Skeletal muscle cell (primary cell): ENCODE measurements at regions not wholly inside any gene's neighbourhood (a gene's known extent, or its start where the extent isn't known, plus 50 kb on each side); places are given as distances from the start of the nearest gene placed in this dataset.

Source experiments
- DNase-seq: peaks from one replicate; pipeline ENCODE4 v3.0.0-alpha.2; 2010; ENCODE audit warnings: low read depth
- H3K4me3 ChIP-seq: 2 replicates; pipeline ENCODE4 v1.5.1; 2011; ENCODE audit warnings: low read depth, mild to moderate bottlenecking, control low read depth, low read length, moderate library complexity

DNA sequence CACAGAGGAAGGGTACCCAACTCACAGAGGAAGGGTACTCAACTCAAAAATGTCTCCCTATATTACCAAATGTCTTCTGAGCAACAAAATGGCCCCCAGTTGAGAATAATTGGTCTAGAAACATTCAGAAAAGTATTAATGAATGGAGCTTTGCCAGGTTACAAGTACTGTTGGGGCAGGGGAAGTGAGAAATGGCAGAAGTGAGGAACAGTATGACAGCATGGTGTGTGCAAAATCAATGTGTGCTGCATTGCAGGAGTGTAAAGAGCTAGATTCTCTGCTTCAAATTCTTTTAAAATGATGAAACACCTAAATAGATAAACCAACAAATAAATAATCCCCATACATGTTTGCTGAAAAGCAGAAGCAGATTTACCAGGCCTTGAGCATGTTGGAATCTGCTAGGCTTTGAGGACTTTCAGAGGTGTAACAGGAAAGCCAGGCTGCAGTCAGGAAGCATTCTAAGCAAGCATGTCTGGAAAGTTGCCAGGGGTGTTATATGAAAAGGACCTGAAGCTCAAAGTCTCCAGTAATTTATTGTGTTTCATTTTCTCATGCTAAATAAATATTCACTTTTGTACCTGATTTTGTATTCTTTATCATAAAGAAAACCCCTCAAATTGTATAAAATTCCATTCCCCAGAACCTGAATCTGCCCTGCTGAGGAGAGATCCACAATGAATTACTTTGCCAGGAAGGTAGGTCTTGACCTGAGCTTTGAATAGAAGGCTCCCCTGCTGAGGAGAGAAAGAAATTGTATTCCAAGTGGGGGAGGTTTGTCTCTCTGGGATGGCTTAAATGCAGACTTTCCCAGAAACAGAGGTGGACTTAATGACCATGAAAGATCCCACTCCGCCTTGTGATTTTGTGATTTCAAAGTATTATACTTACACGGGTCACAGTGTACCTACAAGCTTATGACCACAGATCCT, 265.0 kb upstream of the MARCKS start:
- no peak overlapping the region for H3K4me3 ChIP-seq
- no peak for DNase-seq

- H3K4me3 ChIP-seq, result no peak overlapping the region
- no peak for DNase-seq
These were observed 262.4 kb upstream of the MARCKS start for GRCh38 chr6:113594726-113595125.

DNA sequence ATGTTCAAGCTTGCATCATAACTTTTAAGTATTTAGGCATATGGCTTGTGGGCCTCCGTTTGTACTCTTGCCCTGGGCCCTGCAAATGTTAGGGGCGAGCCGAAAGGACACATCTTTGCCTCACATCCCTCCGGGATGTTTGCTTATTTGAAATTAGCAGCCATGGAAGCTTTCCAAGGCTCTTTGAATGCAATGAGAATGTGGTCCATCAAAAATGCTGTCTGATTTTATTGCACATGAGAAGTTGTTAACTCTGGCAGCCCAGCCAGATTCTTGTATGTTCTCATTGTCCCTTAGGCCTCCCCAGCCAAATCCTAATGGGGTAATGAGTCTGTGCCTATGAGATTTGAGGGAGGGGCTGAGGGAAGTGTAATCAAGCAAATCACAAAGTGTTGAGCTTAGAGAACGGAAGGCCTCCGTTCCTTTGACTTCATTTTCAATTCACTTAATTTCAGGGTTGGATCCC, 261.2 kb upstream of the MARCKS start:
- peak; percentile 95 for DNase-seq
- no peak overlapping the region for H3K4me3 ChIP-seq

DNA sequence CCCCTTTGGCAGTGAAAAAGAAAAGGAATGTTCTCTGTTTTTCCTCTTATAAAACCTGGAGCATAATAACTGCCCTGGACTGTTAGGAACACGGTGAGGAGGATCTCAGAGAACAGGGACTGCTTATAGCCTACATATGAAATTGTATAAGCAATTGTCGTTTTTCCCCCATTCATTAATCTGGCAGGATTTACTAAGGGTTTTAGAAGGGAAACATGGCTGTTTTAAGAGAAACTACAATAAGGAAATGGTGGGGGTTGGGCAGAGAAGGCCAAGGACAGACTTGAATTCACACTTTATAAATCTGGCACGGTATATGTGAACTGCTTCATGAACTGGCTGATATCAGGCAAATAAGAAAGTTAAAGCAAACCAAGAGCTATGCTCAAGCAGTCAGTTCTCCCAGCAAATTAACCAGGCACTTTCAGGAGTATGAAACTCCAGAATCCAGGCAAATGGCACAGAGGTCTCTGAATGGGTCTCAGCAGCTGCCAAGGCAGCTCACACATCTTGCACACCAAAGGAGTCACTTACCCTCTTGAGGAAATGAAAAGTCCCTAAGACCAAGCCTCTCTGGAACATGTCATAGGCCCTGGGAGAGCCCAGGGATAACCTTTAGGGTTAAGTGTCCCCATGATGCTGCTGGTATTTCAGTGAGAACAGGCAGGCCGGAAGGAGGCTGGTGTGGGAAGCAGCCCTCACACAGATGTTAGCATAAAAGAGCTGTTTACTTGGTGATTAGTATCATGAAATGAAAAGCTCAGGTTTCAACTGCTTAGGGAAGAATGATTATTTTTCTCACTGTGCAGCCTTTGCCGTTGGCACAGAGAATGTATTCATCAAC, 260.5 kb upstream of the MARCKS start:
- peak; percentile 50 for DNase-seq
- no peak overlapping the region for H3K4me3 ChIP-seq

DNA sequence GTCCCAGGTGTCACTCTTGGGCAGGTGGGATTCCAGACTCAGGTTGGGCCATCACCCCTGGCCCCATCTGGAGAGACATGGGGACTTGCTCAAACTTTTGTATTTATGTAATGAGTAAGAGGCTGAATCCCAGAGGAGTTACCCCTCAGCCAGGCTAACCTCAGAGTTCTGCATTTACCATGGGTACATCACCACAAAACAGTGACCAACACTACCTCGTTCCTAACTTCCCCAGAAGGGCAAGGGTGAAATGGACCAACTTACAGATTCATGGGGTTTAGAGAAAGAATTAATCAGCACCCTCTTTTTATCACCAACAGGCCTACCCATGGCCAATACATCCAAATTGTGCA, 259.9 kb upstream of the MARCKS start:
- no peak overlapping the region for H3K4me3 ChIP-seq
- DNase-seq, result peak; percentile 80

- no peak for DNase-seq
- no peak overlapping the region for H3K4me3 ChIP-seq
These were observed 258.4 kb upstream of the MARCKS start for GRCh38 chr6:113598786-113599185.

GRCh38 chr6:113599444-113599843, 257.7 kb upstream of the MARCKS start:
- no peak for DNase-seq
- no peak overlapping the region for H3K4me3 ChIP-seq

DNA sequence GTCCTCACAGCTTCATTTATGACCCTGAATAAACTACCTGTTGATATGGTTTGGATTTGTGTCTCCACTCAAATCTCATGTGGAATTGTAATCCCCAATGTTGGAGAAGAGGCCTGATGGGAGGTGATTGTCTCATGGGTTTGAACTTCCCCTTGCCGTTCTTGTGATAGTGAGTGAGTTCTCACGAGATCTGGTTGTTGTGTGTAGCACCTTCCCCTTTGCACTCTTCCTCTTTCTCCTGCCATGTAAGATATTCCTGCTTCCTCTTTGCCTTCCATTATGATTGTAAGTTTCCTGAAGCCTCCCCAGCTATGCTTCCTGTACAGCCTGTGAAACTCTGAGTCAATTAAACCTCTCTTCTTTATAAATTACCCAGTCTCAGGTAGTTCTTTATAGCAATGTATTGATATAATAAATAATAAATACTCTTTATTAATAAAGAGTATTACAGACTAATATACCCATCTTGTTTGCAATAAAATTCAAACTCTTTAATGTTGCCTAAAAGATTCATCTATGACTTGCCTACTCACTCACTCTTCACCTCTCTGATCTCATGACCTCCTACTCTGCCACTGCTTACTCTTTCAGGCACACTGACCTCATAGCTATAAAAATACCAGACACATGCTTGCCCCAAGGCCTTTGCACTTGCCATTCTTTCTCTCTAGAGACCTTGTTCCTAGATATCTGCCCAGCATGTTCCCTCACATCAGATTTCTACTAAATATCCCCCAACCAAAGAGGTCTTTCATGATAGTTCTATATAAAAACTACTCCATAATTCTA, 256.4 kb upstream of the MARCKS start:
- H3K4me3 ChIP-seq, result no peak overlapping the region
- DNase-seq, result no peak

- H3K4me3 ChIP-seq, result no peak overlapping the region
- DNase-seq, result no peak
These were observed 249.2 kb upstream of the MARCKS start for GRCh38 chr6:113607821-113608545.

GRCh38 chr6:113610377-113610988, 246.7 kb upstream of the MARCKS start:
- H3K4me3 ChIP-seq, result no peak overlapping the region
- no peak for DNase-seq

- DNase-seq, result no peak
- H3K4me3 ChIP-seq, result no peak overlapping the region
These were observed 240.4 kb upstream of the MARCKS start for GRCh38 chr6:113616701-113617274.

- no peak for DNase-seq
- H3K4me3 ChIP-seq, result no peak overlapping the region
These were observed 238.1 kb upstream of the MARCKS start for GRCh38 chr6:113619077-113619476.

DNA sequence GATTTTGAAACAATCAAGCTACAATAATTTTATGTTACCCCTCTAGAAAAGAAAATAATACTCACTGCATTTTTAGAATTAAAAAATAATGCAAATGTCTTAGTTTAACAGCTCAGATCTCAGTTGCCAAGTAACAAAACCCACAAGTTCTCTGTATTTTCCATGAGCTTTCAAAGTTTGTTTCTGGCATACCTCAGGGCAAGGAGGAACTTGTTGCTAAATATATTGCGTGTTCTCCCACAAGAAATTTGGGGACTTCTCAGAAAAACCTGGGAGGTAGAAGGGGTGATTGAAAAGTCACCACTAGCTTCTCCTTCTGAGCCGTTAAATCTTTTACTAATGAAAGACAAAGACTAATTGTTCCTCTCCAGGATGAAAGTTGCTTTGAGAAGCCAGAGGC, 236.8 kb upstream of the MARCKS start:
- DNase-seq, result no peak
- no peak overlapping the region for H3K4me3 ChIP-seq

DNA sequence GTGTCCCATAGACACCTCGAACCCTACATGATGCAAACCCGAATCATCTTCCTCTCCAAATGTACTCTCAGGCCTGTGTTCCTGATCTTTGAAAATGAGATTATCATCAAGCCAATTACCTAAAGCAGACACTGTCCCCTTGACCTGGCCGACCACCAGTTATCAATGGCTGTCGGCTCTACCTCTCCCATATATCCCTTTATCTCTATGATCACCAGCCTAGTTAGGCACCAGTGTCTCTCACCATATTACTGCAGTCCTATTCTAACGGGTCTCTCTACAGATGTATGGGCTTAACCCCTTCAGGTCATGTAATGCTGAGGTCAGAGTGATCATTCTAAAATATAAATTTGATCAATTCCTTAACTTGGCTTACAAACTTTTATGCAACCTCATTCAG, 234.9 kb upstream of the MARCKS start:
- no peak overlapping the region for H3K4me3 ChIP-seq
- no peak for DNase-seq

DNA sequence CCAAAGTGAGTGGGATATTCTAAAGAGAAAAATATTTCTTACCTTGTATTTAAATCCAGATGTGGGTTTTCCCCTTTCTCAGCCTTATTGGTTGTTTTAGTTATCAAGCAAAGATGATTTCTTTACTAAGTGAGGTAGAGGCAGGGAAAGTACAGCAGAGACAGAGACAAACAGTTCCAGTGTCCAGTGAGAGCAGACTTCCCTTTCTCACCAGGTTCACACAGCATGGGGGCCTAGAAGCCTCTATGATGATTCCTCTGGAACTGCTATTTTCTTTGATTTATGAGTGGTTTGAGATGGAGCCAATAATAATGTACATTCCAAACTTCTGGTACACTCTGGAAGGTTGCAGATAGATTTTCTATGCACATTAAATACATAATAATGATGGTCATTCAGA, 234.0 kb upstream of the MARCKS start:
- H3K4me3 ChIP-seq, result no peak overlapping the region
- DNase-seq, result peak; percentile 57

DNA sequence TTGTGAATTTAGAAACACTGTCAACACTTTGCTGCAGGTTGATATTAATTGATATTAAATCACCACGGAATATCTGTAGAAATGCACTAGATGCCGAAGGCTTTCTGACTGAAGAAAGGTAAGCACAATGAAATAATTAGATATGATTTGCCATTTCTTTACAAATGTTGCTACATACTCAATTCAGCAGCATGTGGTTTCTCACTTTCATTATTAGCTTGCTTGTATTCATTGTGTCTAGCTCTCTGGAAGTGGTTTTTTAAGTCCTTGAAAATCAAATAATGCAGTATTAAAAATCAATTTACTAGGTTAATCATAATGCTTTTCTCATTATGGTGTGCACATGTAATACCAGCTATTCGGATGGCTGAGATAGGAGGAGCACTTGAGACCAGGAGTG, 231.3 kb upstream of the MARCKS start:
- no peak overlapping the region for H3K4me3 ChIP-seq
- DNase-seq, result no peak

DNA sequence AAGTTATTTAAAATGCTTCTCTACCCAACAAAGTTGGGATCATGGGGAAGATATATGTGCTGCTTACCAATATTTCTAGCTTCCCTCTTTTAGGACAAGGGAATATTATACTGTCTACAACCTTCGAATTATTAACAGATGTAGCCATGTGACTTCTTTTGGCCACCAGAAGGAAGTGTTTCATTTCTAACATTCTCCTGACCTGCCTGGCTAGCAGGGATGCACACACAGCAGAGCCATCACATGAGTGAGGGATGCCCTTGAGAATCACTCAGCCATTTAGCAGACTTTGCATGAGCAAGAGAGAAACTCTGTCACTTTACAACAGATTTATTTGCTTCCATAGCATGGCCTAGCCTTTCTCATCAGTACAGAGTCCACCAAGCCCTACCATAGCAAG, 230.7 kb upstream of the MARCKS start:
- H3K4me3 ChIP-seq, result no peak overlapping the region
- no peak for DNase-seq

DNA sequence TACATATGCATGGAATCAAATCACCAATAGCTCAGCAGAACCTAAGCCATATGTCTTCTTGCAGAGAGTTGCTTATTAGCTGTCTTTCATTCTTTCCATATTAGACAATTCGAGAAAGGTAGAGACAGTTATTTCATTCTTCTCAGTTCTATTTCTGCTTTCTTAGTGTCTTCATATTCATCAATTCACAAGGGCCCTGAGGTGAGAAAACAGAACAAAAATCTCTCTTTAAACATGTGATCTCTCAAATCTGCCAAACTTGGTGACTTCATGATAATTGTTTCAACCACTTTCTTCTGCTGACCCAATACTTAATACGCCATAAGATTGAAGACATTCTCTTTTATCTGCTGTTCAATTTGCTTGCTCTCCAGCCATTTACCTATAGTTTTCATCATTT, 229.7 kb upstream of the MARCKS start:
- no peak for DNase-seq
- no peak overlapping the region for H3K4me3 ChIP-seq
